Cardiac muscle cell (in vitro differentiated cells and primary cell): ENCODE measurements at regions not wholly inside any gene's neighbourhood (a gene's known extent, or its start where the extent isn't known, plus 50 kb on each side); places are given as distances from the start of the nearest gene placed in this dataset.

Experiments
- DNase-seq, 2 donors: peaks; one replicate each; pipeline versions ENCODE4 v3.0.0 to v3.0.0-alpha.2; 2010 to 2017; ENCODE audit warnings: low read depth in 1 of 2, low spot score in 1 of 2
- H3K27ac ChIP-seq: fragments of 200-600 bp; sonication (generic); 2 replicates; pipeline ENCODE4 v1.5.1; 2016
- H3K27me3 ChIP-seq: fragments of 200-600 bp; sonication (generic); 2 replicates; pipeline ENCODE4 v1.6.0; 2016; ENCODE audit warnings: control low read depth
- H3K36me3 ChIP-seq: fragments of 200-600 bp; sonication (generic); 2 replicates; pipeline ENCODE4 v1.5.1; 2016; ENCODE audit warnings: control low read depth
- H3K4me1 ChIP-seq: fragments of 200-600 bp; sonication (generic); 2 replicates; pipeline ENCODE4 v1.8.1; 2017; ENCODE audit warnings: low read depth, mild to moderate bottlenecking, mixed run types
- H3K4me3 ChIP-seq: fragments of 200-600 bp; sonication (generic); 2 replicates; pipeline ENCODE4 v1.5.1; 2016; ENCODE audit warnings: mild to moderate bottlenecking
- H3K9me3 ChIP-seq: fragments of 200-600 bp; sonication (generic); 2 replicates; pipeline ENCODE4 v1.5.1; 2017; ENCODE audit warnings: low read depth, mild to moderate bottlenecking, control low read depth
- TF ChIP-seq, protein P1 (sequence below): IDR thresholded peaks from 2 replicates; pipeline ENCODE4 v1.5.1; 2012; ENCODE audit warnings: low read depth, mild to moderate bottlenecking, low read length

DNA sequence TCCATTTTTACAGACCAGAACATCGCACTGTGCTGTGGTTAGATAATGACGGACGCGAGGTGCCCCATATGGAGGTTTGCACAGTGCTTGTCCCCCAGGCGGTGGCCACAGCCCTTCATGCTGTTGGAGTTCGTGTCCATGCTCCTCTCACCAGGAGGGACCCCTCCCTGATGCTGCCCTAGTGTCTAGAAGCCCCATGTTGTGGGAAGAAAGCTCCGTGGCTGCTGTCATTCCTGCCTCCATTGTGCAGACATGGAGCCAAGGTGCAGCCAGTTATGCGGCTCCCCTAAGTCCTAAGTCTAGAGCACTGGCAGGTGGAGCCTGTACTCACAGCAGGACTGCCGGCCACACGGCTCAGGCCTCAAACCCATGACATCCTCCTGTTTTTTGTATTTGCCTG, 464.9 kb downstream of the EIPR1 start:
- DNase-seq: no peak
- Histone ChIP-seq H3K27ac (no peak overlapping the region), H3K9me3 (no peaks in the 10 kb centered on the region), H3K36me3 (no peaks in the 10 kb centered on the region), H3K27me3 (no peaks in the 10 kb centered on the region), H3K4me3 (no peak overlapping the region), H3K4me1 (no peaks in the 10 kb centered on the region)
- TF ChIP-seq, protein P1, sequence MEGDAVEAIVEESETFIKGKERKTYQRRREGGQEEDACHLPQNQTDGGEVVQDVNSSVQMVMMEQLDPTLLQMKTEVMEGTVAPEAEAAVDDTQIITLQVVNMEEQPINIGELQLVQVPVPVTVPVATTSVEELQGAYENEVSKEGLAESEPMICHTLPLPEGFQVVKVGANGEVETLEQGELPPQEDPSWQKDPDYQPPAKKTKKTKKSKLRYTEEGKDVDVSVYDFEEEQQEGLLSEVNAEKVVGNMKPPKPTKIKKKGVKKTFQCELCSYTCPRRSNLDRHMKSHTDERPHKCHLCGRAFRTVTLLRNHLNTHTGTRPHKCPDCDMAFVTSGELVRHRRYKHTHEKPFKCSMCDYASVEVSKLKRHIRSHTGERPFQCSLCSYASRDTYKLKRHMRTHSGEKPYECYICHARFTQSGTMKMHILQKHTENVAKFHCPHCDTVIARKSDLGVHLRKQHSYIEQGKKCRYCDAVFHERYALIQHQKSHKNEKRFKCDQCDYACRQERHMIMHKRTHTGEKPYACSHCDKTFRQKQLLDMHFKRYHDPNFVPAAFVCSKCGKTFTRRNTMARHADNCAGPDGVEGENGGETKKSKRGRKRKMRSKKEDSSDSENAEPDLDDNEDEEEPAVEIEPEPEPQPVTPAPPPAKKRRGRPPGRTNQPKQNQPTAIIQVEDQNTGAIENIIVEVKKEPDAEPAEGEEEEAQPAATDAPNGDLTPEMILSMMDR: no peak

DNA sequence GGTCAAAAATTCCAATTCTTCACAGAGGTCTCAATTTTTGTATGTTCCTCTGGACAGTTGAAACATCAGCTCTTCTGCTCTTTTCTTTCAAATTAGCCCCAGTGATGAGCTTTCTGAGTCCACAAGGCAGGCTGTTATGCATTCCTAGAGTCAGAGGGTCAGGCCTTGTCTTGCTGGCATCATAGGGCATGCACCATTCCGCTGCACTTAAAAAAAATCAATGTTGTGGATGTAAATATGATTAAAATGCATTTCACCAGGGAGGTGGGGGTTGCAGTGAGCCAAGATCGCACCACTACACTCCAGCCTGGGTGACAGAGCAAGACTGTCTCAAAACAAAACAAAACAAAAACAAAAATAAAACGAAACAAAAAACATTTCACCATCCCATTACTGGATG, 465.3 kb downstream of the EIPR1 start:
- H3K36me3 ChIP-seq: no peaks in the 10 kb centered on the region
- no peak overlapping the region for H3K27ac ChIP-seq
- H3K4me1 ChIP-seq: no peaks in the 10 kb centered on the region
- H3K9me3 ChIP-seq: no peaks in the 10 kb centered on the region
- H3K4me3 ChIP-seq: no peak overlapping the region
- no peaks in the 10 kb centered on the region for H3K27me3 ChIP-seq
- TF ChIP-seq, protein P1: no peak
- no peak for DNase-seq

DNA sequence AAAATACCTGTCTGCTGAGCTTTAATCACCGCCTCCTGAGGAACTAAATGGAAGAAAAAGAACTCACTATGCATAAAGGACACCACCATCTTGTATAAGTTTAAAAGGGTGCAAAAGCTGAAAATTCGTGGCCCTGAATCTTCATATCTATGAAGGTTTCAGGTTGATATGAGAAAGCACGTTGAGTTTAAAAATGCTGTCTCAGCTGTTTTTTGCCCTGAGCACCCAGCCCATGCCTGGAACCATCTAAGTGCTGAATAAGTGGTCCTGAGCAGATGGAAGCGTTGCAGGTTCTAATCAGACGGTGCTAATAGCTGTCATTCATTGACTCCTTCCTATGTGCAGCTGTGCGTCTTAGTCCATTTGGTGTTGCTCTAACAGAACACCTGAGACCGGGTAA, 467.4 kb downstream of the EIPR1 start:
- no peaks in the 10 kb centered on the region for H3K36me3 ChIP-seq
- DNase-seq: no peak
- H3K27ac ChIP-seq: no peak overlapping the region
- H3K27me3 ChIP-seq: no peaks in the 10 kb centered on the region
- H3K4me1 ChIP-seq: no peaks in the 10 kb centered on the region
- H3K4me3 ChIP-seq: no peak overlapping the region
- TF ChIP-seq, protein P1: no peak
- H3K9me3 ChIP-seq: no peaks in the 10 kb centered on the region

DNA sequence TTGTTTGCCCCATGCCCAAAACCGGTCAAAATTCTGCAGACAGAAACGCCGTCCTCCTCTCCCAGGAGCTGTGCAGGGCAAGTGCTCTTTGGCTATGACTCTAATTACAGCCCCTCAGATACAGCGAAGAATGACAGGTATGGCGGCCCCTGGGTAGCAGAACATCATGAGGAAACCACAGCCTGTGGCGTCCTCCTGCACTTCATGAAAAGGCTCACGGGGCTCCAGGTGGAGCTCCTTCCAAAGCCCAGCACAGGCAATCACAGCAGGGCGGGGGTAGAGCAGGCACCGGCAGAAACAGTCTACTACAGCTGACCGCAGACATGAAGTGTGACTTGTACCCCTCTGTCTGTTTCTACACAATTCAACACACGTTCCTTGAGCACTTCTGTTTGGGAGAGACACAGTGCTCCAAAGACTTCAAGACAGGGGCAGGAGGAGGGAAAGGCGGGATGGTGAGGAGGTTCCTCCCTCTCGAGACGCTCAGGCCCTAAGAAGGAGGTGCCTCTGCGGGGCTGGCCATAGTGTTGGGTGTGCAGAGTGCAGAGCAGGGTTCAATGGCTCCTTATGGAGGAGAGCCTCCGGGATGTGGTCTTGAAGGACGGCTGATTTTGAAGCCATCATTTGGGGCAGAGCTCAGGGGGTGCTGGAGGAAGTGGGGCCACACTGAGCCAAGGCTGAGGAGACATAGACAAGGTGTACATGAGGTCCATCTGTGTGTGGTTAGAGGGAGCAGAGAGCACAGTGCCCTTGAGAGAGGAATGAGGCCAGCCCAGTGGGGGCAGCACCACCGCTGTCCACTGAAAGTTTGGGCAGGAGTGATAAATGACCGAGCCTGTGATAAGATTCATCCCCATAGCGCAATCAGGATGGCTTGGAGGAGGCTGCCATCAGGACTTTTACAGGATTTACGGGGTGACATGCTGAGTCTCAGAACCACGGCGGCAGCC, 468.3 kb downstream of the EIPR1 start:
- TF ChIP-seq, protein P1: no peak
- no peaks in the 10 kb centered on the region for H3K27me3 ChIP-seq
- no peaks in the 10 kb centered on the region for H3K36me3 ChIP-seq
- no peaks in the 10 kb centered on the region for H3K4me1 ChIP-seq
- H3K4me3 ChIP-seq: no peak overlapping the region
- DNase-seq: no peak
- H3K27ac ChIP-seq: no peak overlapping the region
- no peaks in the 10 kb centered on the region for H3K9me3 ChIP-seq

DNA sequence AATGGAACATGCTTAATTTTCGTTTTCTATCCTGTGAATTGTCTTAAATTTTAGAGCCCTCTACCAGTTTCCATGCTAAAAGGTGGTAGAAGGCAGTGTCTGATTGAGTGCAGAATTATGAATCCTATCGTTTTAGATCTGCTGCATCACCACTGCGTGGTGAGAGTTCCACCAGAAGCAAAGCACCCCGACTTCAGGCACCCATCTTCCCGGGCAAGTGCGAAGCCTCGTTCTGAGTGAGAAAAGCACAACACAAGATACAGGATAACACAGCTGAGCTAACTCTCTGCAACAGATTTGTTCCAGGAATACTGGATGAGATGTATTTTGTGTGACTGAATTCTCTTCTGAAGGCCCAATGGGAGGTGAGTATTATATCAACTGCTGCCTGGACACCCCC, 471.5 kb downstream of the EIPR1 start:
- Histone ChIP-seq H3K9me3 (no peaks in the 10 kb centered on the region), H3K4me3 (no peak overlapping the region), H3K27ac (no peak overlapping the region), H3K4me1 (no peaks in the 10 kb centered on the region), H3K27me3 (no peaks in the 10 kb centered on the region), H3K36me3 (no peaks in the 10 kb centered on the region)
- no peak for DNase-seq
- TF ChIP-seq, protein P1: no peak
